NCI-H774 (cell line): ENCODE measurements at regions not wholly inside any gene's neighbourhood (a gene's known extent, or its start where the extent isn't known, plus 50 kb on each side); places are given as distances from the start of the nearest gene placed in this dataset.

ENCODE experiments used
- DNase-seq: peaks from one replicate; lab custom pipeline; 2025; lab: John Stamatoyannopoulos, UW

DNA sequence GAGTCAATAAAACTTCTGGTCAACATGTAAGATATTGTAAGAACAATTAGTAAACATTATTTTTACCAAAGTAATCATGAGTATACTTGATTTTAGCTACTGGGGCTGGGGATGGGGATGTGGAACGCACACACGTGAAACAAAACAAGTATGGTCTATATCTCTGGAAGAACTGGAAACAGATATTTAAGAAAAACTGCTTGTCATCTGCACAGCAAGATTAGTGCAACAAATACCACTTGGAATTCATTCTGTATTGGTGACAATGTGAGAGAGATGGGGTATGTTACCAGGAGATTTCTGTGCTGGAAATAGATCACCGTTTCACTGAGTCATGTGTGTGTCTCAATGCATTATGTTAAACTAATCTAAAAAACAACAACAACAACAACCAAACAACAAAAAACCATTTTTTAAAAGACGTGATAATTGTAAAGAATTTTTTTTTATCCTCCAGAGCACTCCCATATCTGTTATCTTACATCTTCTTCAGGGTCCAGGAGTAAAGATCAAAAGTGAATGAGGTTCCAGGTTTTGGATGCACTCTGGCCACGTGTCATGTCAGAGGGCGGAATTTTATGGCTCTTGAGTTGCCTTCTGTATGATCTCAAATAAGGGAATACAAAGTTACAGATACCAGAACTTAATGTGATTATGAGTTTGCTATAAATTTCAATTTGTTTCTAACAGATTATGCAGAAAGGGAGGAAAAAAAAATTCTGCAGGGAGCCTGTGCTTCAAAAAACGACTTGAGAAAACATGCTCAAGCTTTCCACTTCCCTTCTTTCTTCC, 153.0 kb downstream of the BBOX1 start:
- DNase-seq, result no peak

DNA sequence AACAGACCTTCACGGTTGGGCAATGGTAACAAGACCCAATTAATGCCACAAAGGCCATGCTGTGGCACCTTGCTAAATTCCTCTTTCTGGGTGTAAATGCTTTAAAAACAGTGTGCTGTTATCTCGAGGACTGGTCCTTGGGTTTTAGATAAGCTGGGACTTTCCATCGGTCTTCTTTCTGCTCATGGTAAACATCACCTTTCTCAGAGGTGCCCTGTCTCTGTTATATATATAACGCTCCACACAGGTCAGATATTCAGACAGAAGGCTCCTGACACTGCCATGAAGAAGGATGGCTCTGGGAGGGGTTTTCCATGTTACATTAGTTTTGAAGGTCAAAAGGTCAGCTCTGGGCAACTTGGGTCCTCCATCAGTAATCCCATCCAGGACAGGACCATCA, 151.6 kb downstream of the BBOX1 start:
- DNase-seq, result no peak

DNA sequence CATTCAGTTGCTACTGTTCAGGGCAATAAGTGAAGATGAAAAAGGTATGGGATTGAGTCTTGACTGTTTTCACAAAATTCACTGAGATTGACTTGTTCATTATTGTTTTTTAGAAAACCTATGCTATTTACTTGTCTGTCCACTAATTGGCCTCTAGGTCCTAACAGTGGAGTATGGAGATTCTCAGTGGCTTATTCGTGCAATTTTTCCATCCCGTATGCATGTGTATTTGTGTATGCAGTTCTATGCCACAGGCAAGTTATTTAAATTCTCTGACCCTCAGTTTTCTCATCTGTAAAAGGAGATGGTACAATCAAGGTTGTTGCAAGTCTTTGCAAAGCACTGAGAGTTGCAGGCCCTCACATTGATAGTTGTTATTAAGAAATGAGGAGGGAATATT, 151.0 kb downstream of the BBOX1 start:
- DNase-seq, result no peak

DNA sequence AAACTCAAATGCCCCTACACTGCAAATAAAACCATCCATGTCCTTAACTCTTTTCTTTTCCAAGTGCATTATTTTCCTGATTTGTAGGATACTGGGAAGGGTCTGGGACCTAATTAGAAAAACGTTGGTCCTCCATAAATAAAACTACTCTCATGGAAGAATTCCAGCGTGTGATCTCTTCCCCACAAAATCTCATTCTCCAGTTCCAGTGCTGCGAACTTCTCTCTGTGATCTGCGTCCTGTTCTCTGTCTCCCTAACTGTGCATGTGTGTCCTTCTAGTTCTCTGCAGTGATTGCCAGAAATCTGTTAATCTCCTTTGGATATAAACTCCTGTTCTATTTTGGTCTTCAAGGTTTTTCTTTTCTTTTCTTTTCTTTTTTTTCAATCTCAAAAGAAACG, 148.1 kb downstream of the BBOX1 start:
- no peak for DNase-seq

DNA sequence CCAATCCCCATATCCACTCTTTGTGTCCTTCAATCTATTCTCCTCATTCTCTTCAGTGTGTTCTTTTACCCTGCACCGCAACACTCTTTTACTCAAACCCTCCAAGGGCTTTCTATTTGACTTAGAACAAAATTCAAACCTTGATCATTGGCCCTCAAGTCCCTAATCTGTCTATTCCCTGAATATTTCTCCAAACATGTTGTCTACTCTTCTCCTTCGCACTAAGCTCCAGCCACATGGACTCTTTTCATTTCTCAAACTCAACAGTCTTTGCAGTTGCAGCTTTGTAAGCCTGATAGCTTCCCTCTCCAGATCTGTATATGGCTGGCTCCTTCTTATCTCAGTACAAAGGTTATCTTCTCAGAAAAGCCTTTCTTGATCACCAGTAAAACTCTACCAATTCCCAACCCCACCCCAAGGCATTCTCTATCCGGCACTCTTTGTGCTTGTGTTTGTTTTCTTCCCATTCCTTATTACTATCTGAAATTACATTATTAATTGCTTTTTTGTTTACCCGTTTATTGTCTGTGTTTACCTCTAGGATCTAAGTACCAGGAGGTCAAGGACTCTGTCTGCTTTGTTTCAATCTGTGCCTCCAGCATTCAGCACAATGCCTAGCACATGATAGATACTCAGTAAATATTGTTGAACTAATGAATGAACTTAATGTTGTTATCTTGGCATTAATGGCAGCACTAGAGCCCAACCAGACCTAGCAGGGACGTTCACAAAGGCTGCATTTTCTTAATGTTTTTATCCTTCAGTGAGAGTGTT, 147.4 kb downstream of the BBOX1 start:
- no peak for DNase-seq

DNA sequence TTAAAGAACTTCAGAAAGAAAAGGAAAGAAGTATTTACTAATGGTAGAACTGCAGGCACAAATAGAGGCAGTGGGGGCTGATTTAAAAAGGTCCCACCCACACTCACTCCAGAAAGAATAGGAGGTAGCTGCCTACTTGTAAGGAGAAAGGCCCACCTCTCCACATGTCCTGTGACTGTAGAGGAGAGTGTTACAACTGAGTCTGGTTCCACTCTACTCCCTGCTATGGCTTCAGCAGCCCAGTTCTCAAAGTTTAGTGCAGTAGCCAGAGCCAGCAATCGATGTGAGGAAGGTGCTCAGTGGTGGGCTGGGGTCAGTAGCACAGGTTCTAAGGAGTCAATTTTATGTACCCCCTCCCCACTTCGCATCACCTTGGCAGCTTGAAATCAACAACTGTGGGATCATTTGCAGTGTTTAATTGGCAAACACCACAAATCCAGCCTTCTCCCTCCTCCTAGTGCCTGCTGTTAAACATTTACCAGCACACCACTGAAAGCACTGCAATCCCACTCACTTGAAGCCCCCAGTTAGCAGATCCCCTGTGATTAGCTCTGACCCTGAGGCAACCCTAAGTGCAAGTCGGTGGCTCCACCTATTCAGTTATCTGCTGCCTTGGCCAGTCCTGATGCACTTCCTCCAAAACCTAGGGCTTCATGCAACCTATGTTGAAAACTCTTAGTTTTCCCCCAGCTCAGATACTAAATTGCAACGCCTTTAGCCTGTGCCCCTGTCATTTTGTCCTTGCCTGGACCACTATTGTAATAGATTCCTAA, 146.6 kb downstream of the BBOX1 start:
- DNase-seq, result no peak

DNA sequence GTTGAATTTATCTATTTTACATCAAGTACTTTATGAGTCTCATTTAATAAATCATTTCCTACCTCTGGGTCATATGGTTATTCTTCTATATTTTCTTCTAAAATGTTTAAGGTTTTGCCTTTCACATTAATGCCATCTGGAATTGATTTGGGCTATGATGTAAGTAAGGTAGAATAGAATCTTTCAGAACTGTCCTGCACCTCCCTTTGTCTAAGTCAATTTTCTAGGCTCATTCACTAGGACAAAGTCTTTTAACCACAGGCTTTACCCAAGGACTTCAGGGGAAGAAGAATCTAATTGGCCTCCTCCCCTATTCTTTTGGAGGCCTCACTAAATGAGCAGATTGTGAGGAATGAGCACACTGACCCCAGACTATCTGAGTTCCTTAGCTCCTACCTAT, 146.0 kb downstream of the BBOX1 start:
- DNase-seq, result no peak

DNA sequence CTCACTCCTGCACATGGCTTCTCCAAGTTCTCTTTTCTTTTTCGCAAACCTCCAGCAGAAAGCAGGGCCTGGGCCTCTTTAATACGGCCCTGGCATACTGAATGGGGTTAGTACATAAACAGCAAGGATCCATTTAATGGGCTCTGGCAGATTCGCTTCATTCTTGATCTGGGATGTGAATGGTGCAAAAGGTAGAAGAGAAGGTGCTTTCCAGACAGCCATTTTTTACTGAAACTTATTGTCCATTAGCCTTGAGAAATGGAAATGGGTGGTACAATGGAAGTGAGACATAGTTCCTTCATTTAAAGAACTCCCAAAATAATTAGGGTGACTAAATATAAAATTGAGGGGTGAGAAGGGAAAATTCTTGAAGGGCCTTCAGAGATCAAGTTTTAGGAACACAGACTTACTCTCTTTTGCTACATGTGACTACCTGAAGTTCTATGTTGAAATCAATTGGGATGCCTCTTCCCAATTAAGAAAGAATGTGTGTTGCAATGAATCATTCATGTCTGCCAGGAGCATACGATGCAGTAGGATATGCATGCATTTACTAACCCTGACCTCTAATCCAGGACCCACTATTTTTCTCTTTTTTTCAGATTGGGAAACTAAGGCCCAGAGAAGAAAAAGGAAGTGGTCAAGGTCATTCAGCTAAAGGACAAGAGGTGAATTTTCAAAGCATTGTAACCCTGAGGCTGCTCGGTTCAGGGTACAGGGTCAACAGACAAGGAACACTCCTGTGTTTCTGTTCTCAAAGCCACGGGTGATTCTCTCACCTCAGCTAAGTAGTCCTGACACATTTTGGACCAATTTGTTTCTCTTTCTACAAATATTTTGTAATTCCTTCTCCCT, 144.1 kb downstream of the BBOX1 start:
- no peak for DNase-seq

DNA sequence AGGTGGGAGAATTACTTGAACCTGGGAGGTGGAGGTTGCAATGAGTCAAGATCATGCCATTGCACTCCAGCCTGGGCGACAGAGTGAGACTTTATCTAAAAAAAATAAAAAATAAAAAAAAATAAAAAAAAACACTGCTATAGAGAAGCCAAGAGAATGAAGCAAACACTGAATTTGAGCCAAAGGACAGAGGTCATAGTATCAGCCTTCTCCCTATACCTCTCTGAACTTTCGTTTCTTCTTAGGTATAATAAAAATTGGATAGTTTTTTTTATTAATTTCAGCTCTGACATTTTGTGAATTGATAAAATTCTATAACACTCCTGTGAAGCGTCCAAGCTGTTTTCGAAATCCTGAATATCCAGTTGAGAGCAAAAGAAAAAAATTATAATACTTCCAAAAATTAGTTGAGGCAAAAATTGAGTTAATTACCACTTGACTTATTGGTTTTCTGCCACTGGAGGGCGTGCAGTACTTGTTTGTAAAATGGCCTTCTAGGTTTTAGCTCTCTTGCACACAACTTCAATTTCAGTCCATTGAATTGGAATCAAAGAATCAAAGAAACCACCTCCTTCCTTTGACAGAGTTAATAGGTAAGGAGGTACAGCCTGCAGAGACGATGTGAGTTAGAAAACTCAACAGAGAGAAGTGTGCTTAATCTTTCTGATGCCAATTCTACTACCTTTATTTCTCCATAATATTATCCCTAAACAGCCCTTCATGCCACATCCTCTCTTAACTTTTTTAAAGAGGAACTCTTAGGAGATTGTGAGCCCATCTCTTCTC, 143.2 kb downstream of the BBOX1 start:
- peak; percentile 41 for DNase-seq

DNA sequence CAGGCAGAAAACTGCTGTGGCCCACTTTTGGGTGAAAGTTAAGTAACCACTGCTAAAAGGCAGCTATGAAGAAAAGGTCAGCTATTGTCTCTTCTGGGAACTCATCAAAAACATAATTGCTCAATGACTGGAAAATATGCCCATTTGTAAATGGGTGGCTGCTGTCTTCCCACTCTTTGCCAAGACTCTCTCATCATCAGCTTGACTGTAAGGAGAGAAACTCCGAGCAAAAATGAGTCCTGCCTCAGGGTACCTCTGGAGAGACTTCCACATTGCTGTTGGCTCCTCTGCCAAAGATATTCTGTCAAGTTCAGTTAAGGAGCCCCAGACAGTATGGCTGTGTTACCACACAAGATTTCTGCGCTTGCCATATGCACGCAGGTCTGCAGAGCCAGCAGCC, 138.7 kb downstream of the BBOX1 start:
- no peak for DNase-seq

DNA sequence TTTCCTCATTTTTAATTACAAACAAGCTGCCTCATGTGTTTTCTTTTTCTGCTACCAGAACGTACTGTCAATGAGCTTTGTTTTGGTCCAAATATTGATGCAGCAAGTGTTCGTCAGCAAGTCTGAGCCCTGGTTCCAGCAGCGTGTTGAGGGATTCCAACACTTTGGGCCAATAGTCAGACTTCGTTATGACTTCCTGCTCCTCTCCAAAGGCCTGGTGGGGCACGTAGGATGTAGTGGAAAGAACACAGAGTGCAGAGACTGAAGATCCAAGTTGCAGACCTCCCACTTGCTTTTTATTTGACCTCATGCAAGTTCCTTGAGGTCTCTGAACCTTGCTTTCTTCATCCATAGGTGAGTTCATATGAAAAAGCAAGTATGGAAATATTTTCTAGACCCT, 138.2 kb downstream of the BBOX1 start:
- no peak for DNase-seq
